GM12891 (cell line): ENCODE measurements at regions not wholly inside any gene's neighbourhood (a gene's known extent, or its start where the extent isn't known, plus 50 kb on each side); places are given as distances from the start of the nearest gene placed in this dataset.

ENCODE experiments used
- PAX5 ChIP-seq: IDR thresholded peaks from 2 replicates; pipeline ENCODE4 v1.6.1; 2011; ENCODE audit warnings: low read length, moderate library complexity, mild to moderate bottlenecking; ENCODE audit not compliant: insufficient read depth, severe bottlenecking
- POLR2A ChIP-seq: IDR thresholded peaks from 2 replicates; pipeline ENCODE4 v1.6.1; 2011; ENCODE audit warnings: low read depth, low read length, control low read depth
- POLR2AphosphoS5 ChIP-seq: IDR thresholded peaks from 2 replicates; pipeline ENCODE4 v1.6.1; 2011; ENCODE audit warnings: low read depth, low read length, control low read depth
- POU2F2 ChIP-seq: IDR thresholded peaks from 2 replicates; pipeline ENCODE4 v1.6.1; 2011; ENCODE audit warnings: low read depth, mild to moderate bottlenecking, control low read depth, low read length, moderate library complexity
- SPI1 ChIP-seq: IDR thresholded peaks from 2 replicates; pipeline ENCODE4 v1.6.1; 2011; ENCODE audit warnings: low read depth, low read length, control low read depth

GRCh38 chr15:93449798-93450197 lies 360.8 kb upstream of the RGMA start:
- TF ChIP-seq POLR2A (no peak), POLR2AphosphoS5 (no peak), POU2F2 (no peak), SPI1 (no peak), PAX5 (no peak)
